Skin epidermis (tissue), 12 donors: ENCODE measurements at regions not wholly inside any gene's neighbourhood (a gene's known extent, or its start where the extent isn't known, plus 50 kb on each side); places are given as distances from the start of the nearest gene placed in this dataset.
A peak's percentile ranks its signal among the peaks of the same experiment; 100 is the strongest.
"Not testable (repeated sequence)": the region's sequence is repeated elsewhere in the genome, so short reads cannot be mapped to it uniquely, and the experiment has no call there.

Experiments used
- H3K27ac ChIP-seq, 21 experiments: fragments of 200-600 bp; sonication (generic) in 11 of 21; one replicate each; pipeline ENCODE4 v1.5.0; 2020; ENCODE audit warnings: mild to moderate bottlenecking in 3 of 21, inconsistent platforms in 2 of 21, moderate library complexity in 2 of 21
- H3K4me3 ChIP-seq, 7 experiments: fragments of 200-600 bp; sonication (generic) in 2 of 7; one replicate each; pipeline ENCODE4 v1.5.0; 2020; ENCODE audit warnings: inconsistent platforms in 2 of 7, mild to moderate bottlenecking in 2 of 7, moderate library complexity in 1 of 7

DNA sequence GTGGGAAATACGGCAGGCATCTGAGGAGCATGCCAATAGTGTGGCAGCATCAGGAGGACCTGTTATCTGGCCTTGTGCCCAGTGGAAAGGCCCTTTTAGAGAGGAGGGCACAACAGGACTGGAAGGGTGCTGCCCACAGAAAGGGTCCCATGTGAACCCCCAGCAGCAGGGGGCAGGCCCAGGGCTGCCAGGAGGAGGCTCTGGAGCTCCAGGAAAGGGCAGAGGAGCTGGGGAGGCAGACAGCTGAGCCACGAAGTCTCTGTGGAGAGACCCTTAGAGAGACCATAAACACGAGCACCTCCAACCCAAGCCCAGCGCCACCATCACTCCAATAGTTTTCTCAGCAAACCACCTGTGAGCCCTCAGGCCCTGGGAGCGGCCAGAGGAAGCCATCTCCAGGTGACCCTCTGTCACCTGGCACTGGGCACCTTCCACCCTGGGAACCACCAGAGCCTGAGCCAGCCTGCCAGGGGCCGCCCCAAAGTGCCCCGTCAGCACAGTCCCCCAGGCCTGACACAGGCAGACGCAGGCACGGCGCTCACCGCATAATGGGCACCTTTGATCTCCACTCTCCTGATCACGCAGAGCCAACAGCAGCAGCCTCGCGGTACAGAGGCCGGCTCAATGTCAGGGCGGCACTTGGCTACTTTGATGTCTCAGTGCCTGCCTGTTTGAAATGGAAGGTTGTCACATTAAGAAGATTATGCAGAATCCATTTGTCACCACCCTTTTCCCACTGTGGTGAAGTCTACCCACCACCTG is 162.5 kb upstream of the RAB6C start:
- no peak overlapping the region for H3K27ac ChIP-seq
- H3K4me3 ChIP-seq, result no peak overlapping the region

DNA sequence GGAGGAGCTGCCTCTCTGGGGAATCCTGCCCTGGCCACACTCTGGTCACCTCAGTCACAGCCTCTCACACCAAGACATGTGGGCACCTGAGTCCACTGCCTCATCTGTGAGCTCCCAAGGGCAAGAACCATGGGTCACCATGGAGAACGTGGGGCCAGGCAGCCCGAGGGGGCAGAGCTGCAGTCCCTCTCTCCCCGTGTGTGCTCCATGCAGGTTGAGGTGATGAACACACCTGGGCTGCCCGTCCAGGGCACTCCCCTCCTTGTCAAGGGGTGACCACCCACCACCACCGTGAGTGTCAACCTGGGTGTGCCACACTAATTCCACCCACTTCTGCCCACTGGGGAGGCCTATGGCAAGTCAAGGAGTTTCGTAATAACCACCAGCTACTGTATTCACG is 159.6 kb upstream of the RAB6C start:
- H3K27ac ChIP-seq, result no peak overlapping the region
- no peak overlapping the region for H3K4me3 ChIP-seq

- Histone ChIP-seq H3K4me3 (no peak overlapping the region), H3K27ac (no peak overlapping the region)
These were observed 158.6 kb upstream of the RAB6C start for GRCh38 chr2:129820908-129821307.

DNA sequence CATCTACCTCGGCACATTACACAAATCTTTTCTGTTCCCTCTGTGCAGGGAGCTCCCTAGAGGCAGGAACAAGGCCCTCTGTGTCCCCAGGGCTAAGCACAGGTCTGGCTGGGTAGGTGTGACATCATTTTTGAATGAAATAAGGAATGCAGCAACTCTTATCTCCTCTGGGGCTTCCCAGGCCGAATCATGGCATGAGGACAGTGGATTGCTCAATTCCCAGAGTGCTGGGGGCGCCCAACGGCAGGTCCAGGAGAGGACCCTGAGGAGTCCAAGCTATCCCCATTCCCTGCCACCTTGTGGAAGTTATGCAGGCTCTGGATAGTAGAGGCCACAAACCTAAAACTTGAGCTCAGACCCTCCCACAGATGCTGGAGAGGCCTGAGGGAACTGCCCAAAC is 158.0 kb upstream of the RAB6C start:
- no peak overlapping the region for H3K27ac ChIP-seq
- H3K4me3 ChIP-seq, result no peak overlapping the region

- Histone ChIP-seq H3K4me3 (no peak overlapping the region), H3K27ac (no peak overlapping the region)
These were observed 156.4 kb upstream of the RAB6C start for GRCh38 chr2:129823044-129823443.

GRCh38 chr2:129827311-129828090 is 152.0 kb upstream of the RAB6C start:
- H3K4me3 ChIP-seq, result no peak overlapping the region
- H3K27ac ChIP-seq, result no peak overlapping the region

- Histone ChIP-seq H3K27ac (no peak overlapping the region), H3K4me3 (no peak overlapping the region)
These were observed 150.7 kb upstream of the RAB6C start for GRCh38 chr2:129828792-129829191.

DNA sequence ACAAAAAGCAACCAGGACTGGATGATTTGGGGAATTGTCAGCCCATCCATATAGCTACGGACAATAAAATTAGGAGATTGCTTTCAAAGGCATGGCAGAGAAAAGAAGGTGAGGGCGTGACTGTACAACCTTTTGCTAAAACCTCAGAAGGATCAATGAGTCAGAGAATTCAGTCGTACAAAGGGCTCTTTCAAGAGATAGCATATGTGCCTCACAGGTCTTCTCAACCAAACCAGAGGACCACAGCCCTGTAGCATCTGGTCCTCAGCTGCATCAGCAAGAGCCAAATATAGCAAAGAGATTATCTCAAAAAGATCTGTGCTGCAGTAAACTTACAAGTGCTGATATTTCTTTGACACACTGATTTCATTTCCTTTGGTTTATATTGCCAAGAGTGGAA is 149.9 kb upstream of the RAB6C start:
- Histone ChIP-seq H3K27ac (no peak overlapping the region), H3K4me3 (no peak overlapping the region)

DNA sequence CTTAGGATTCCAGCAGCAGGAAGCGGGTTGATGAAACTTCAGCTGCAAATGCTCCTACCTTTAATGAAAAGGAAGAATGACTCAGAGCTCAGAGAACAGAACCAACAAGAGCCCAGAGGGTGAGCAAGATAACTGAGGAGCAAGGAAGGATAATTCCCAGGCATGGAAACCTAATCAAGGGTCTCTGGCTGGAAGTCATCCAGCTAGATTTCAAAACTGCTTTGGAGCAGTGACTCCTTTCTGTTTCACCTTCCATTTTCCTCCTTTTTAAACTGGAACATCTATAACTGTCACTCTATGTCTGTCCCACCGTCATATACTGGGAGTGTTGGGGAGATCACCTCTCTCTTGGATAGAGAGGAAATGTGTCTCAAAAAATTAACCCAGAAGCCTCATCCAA is 148.4 kb upstream of the RAB6C start:
- Histone ChIP-seq H3K4me3 (no peak overlapping the region), H3K27ac (no peak overlapping the region)

GRCh38 chr2:129833465-129833864 is 146.0 kb upstream of the RAB6C start:
- not testable (repeated sequence) for H3K27ac ChIP-seq, H3K4me3 ChIP-seq

GRCh38 chr2:129847043-129847442 is 132.4 kb upstream of the RAB6C start:
- Histone ChIP-seq H3K4me3 (no peak overlapping the region), H3K27ac (no peak overlapping the region)

- no peak overlapping the region for H3K4me3 ChIP-seq
These were observed 129.8 kb upstream of the RAB6C start for GRCh38 chr2:129849559-129850160.

GRCh38 chr2:129857200-129857599 is 122.3 kb upstream of the RAB6C start:
- Histone ChIP-seq H3K4me3 (no peak overlapping the region), H3K27ac (peak overlapping the region in 5 of 21 experiments; percentile 6 to 71 (median 24))

More at GRCh38 chr2:129849559-129850160, 129.8 kb upstream of the RAB6C start:
- no peak overlapping the region for H3K27ac ChIP-seq

DNA sequence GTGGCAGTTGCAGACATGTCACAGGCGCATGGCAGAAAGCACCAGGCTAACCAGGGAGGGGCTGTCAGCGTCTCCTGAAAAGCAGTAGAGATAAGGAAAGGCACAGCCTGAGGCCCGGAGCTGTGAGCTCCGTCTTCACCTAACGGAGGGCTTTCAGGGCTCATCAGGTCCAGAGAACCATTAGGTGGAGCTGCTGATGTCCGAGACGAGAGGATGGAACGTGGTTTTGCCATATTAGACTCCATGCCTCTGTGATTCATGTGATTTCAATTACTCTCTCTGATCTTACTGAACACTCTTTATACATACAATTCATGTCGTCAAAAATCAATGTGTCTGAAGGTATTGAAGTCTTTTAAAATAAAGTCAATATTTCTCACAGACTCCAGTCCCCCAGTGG is 120.3 kb upstream of the RAB6C start:
- Histone ChIP-seq H3K27ac (no peak overlapping the region), H3K4me3 (no peak overlapping the region)

DNA sequence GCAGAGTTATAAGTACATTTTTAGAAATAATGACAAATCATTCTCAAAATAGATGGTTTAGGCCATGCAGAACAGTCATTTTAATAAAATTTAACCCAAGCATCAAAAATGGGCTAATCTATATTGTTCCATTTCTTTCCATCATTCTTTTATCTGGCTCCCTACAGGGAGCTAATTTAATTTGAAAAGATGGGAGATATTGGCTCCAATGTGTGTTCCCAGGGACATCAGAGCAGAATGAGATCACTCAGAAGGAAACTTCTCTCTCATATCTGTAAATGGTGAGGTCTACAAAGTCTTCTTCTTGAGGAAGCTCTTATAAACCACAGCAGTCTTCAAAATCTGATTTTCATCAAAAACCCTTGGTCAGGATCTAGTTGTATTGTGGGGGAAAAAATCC is 119.4 kb upstream of the RAB6C start:
- H3K27ac ChIP-seq, result no peak overlapping the region
- no peak overlapping the region for H3K4me3 ChIP-seq

- H3K4me3 ChIP-seq, result no peak overlapping the region
These were observed 117.7 kb upstream of the RAB6C start for GRCh38 chr2:129861666-129862288.

GRCh38 chr2:129862668-129863067 is 116.8 kb upstream of the RAB6C start:
- H3K4me3 ChIP-seq, result no peak overlapping the region

More at GRCh38 chr2:129861666-129862288, 117.7 kb upstream of the RAB6C start:
- no peak overlapping the region for H3K27ac ChIP-seq

DNA sequence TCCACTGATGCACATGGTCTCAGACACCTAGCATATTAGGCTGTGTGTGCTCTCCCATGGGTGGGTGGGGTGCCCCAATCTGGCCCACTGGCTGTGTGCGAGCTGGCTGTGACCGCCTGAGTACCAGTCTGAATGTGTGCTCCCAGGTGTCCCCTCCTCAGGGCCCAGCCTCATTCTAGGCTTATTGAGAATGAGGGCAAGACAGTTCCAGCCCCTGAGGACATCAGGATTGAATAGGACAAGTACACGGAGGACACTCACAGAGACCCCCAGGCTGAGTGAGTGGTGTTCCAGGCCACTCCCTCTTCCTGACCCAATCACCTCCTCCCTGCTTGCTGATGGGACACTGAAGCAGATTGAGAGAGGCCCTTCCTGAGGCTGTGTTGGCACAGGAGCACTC is 116.1 kb upstream of the RAB6C start:
- no peak overlapping the region for H3K4me3 ChIP-seq
- no peak overlapping the region for H3K27ac ChIP-seq

More at GRCh38 chr2:129862668-129863067, 116.8 kb upstream of the RAB6C start:
- H3K27ac ChIP-seq, result no peak overlapping the region

GRCh38 chr2:129864719-129865118 is 114.7 kb upstream of the RAB6C start:
- no peak overlapping the region for H3K4me3 ChIP-seq
- no peak overlapping the region for H3K27ac ChIP-seq

GRCh38 chr2:129865976-129866375 is 113.5 kb upstream of the RAB6C start:
- Histone ChIP-seq H3K27ac (no peak overlapping the region), H3K4me3 (no peak overlapping the region)
